ENCODE measurements at regions not wholly inside any gene's neighbourhood (a gene's known extent, or its start where the extent isn't known, plus 50 kb on each side); places are given as distances from the start of the nearest gene placed in this dataset.

DNA sequence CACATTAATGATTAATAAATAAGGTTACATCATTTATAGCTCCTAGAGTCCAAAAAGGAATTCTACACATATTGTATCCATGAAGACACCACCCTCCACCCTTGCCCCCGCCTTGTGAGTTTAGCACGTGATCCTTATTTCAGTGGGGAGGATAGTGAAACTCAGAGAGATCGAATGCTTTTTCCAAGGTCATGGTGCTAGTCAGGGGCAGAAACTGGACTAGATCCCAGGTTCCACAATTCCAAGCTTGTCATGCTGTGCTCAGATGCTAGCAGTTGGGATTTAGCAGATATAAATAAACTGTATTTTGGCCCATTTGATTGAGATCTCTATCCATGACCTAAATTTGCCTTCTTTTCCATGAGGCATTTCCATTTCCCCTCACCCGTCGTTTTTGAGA lies 227.4 kb upstream of the THRB start:
- DNase-seq (ENCODE audit: low spot score in 2 of 2), result no peak
- 75% methylated on average over 5 of the region's 5 CpGs for WGBS

DNA sequence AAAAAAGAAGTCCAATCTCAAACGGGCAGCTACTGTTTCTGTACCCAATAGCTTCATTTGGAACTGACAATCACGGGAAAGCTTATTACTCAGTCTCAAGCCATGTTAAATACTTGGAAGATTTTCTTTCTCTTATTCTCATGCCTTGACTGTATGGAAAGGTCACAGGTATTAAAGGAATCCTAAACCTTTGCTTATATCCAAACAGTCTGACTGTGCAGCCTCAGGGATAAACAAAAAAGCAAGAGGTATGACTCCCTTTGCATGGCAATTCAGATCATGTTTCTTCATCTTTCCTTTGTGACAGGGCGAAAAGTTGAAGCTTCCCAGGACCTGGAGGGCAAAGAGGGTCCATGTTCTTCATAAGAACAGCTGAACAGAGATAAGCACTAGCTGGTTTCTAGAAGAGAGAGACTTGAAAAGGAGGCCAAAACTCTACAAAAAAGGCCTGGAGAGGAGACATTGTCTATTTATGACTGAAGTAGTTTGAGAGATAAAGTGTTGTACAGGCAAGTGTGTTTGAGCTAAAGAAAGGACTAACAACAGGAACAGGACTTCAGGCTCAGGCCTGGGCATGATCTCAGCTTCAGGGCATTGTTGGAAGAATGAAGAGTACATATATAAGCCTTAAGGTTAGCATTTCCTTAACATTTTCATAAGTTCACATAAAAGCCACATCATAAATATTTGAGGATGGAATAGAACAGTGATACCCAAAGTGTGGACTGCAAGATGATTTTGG lies 231.0 kb upstream of the THRB start:
- WGBS, result 44% methylated on average over 3 of the region's 3 CpGs
- Histone ChIP-seq H3K27me3 (no peaks in the 10 kb centered on the region), H3K9me3 (no peaks in the 10 kb centered on the region), H3K27ac (no peak overlapping the region), H3K36me3 (no peaks in the 10 kb centered on the region), H3K4me1 (no peaks in the 10 kb centered on the region), H3K4me3 (no peak overlapping the region)
- DNase-seq (ENCODE audit: low spot score in 2 of 2), result no peak
- TF ChIP-seq EP300 (IDR thresholded peaks at IDR 0.05) (no peak), POLR2AphosphoS5 (IDR thresholded peaks at IDR 0.05) (no peak), POLR2A (IDR thresholded peaks at IDR 0.05) (no peak)
- TF ChIP-seq, protein P1, sequence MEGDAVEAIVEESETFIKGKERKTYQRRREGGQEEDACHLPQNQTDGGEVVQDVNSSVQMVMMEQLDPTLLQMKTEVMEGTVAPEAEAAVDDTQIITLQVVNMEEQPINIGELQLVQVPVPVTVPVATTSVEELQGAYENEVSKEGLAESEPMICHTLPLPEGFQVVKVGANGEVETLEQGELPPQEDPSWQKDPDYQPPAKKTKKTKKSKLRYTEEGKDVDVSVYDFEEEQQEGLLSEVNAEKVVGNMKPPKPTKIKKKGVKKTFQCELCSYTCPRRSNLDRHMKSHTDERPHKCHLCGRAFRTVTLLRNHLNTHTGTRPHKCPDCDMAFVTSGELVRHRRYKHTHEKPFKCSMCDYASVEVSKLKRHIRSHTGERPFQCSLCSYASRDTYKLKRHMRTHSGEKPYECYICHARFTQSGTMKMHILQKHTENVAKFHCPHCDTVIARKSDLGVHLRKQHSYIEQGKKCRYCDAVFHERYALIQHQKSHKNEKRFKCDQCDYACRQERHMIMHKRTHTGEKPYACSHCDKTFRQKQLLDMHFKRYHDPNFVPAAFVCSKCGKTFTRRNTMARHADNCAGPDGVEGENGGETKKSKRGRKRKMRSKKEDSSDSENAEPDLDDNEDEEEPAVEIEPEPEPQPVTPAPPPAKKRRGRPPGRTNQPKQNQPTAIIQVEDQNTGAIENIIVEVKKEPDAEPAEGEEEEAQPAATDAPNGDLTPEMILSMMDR (IDR thresholded peaks at IDR 0.05), result no peak

More for the DNA sequence above, 227.4 kb upstream of the THRB start:
- TF ChIP-seq, protein P1 (IDR thresholded peaks at IDR 0.05), result no peak
- TF ChIP-seq POLR2A (IDR thresholded peaks at IDR 0.05) (no peak), EP300 (IDR thresholded peaks at IDR 0.05) (no peak), POLR2AphosphoS5 (IDR thresholded peaks at IDR 0.05) (no peak)
- H3K4me3 ChIP-seq, result no peak overlapping the region
- H3K9me3 ChIP-seq, result no peaks in the 10 kb centered on the region
- no peaks in the 10 kb centered on the region for H3K27me3 ChIP-seq
- H3K27ac ChIP-seq, result no peak overlapping the region
- H3K36me3 ChIP-seq, result no peaks in the 10 kb centered on the region
- no peaks in the 10 kb centered on the region for H3K4me1 ChIP-seq

DNA sequence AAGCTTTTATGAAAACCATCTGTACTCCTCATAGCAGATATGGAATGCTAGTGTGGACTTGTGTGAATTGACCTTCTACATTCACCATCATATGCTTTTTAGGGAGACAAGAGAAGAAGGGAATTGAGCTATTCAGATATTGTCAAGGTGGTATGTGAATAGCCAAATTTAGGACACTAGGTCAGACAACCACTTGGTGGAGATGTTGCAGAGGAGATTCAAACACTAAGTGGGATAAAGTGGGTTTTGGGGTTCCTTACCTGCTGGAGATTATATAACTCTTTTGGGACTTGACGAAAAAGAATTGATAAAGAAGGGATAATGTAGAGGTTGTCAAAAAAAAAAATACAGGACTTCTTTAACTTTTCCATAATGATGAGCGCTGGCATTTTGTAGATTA lies 231.8 kb upstream of the THRB start:
- Histone ChIP-seq H3K27ac (no peak overlapping the region), H3K9me3 (no peaks in the 10 kb centered on the region), H3K27me3 (no peaks in the 10 kb centered on the region), H3K36me3 (no peaks in the 10 kb centered on the region), H3K4me1 (no peaks in the 10 kb centered on the region), H3K4me3 (no peak overlapping the region)
- TF ChIP-seq, protein P1 (IDR thresholded peaks at IDR 0.05), result no peak
- no peak for DNase-seq (ENCODE audit: low spot score in 2 of 2)
- WGBS, result 92% methylated on average over 2 of the region's 2 CpGs

DNA sequence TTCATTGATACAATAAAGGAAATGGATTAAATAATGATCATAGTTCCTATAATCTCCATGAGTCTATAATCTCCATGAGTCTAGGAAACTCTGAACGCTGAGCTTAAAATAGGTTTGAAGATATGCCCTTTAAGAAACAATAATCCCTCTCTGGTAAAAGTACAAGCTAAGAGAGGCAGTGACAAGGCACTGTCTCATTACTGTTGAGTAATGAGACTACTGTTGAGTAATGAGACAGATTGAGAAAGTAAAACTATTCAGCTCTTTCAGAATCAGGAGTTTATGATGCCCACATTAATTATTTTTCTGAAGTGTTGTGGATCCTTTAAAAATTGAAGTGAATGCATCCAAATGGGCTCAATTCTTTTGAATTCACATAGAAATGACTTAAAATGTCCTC lies 235.5 kb upstream of the THRB start:
- Histone ChIP-seq H3K27me3 (no peaks in the 10 kb centered on the region), H3K4me3 (no peak overlapping the region), H3K27ac (no peak overlapping the region), H3K36me3 (no peaks in the 10 kb centered on the region), H3K9me3 (no peaks in the 10 kb centered on the region), H3K4me1 (no peaks in the 10 kb centered on the region)
- TF ChIP-seq, protein P1 (IDR thresholded peaks at IDR 0.05), result no peak
- TF ChIP-seq POLR2A (IDR thresholded peaks at IDR 0.05) (no peak), EP300 (IDR thresholded peaks at IDR 0.05) (no peak), POLR2AphosphoS5 (IDR thresholded peaks at IDR 0.05) (no peak)
- DNase-seq (ENCODE audit: low spot score in 2 of 2), result no peak
- WGBS, result 89% methylated on average over 1 of the region's 1 CpG

DNA sequence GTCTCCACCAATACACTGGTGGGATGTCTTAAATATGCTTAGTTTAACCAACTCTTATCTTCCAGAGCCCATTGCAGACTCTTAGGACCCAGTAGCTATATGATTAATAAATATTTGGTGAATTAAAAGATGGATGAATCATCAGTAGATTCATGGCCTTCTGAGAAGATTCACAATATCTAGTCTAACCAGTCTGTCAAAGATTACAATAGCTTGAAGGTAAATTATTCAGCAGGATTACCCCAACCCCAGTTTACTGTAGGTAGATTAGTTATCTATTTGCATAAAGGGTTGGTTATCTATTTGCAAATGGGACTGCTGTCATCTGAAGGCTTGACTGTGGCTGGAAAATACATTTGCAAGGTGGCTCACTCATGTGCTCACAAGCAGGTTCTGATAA lies 239.4 kb upstream of the THRB start:
- no peaks in the 10 kb centered on the region for H3K27me3 ChIP-seq
- no peak overlapping the region for H3K4me3 ChIP-seq
- H3K9me3 ChIP-seq, result no peaks in the 10 kb centered on the region
- H3K4me1 ChIP-seq, result no peaks in the 10 kb centered on the region
- DNase-seq (ENCODE audit: low spot score in 2 of 2), result no peak
- H3K27ac ChIP-seq, result no peak overlapping the region
- TF ChIP-seq, protein P1 (IDR thresholded peaks at IDR 0.05), result no peak
- TF ChIP-seq POLR2A (IDR thresholded peaks at IDR 0.05) (no peak), EP300 (IDR thresholded peaks at IDR 0.05) (no peak), POLR2AphosphoS5 (IDR thresholded peaks at IDR 0.05) (no peak)
- no peaks in the 10 kb centered on the region for H3K36me3 ChIP-seq

Data from suprapubic skin (tissue), 4 donors.